HG03095 (cell line): ENCODE measurements at regions not wholly inside any gene's neighbourhood (a gene's known extent, or its start where the extent isn't known, plus 50 kb on each side); places are given as distances from the start of the nearest gene placed in this dataset.
A peak's percentile ranks its signal among the peaks of the same experiment; 100 is the strongest.

Experiments
- ATAC-seq: cut with Tn5 transposase; IDR thresholded peaks from one replicate; pipeline ENCODE4 v1.9.1; 2021; ENCODE audit warnings: moderate library complexity; ENCODE audit not compliant: unreplicated experiment

GRCh38 chr12:91818227-91819131 lies 327.2 kb downstream of the BTG1 start:
- no peak for ATAC-seq

DNA sequence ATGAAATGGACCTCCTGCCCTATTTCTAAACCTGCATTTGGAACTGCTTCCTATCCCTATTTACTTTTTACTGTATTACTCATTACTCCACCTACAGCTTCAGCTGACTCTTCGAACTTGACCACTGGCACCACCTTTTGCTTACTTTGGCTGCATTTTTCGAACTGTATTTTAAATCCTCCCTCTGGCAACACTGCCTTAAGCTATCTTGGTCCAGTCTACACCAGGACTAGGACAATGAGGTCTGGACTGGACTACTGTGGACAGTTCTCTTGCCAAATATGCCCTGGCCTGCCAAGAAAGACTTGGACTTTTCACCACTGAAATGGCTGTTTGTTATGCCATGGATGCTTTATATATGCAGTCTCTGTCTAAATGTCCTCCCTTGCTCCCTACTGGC lies 328.1 kb downstream of the BTG1 start:
- no peak for ATAC-seq

DNA sequence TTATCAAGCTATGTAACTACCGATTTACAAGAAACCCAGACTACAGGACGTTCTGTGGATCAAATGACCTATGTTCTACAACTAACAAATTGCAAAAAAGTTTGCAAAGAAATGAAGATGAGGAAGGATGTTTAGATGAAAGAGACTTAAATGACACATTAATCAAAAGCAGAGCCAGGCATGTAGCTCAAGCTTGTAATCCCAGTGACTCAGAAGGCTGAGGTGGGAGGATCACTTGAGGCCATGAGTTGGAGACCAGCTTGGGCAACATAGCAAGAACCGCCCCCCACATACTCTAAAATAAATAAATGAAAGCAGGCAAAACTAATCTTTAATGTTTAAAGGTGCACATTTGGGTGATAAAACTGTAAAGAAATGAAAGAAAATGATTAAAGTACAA lies 331.9 kb downstream of the BTG1 start:
- no peak for ATAC-seq

GRCh38 chr12:91811481-91812287 lies 334.0 kb downstream of the BTG1 start:
- ATAC-seq = peak; percentile 89

DNA sequence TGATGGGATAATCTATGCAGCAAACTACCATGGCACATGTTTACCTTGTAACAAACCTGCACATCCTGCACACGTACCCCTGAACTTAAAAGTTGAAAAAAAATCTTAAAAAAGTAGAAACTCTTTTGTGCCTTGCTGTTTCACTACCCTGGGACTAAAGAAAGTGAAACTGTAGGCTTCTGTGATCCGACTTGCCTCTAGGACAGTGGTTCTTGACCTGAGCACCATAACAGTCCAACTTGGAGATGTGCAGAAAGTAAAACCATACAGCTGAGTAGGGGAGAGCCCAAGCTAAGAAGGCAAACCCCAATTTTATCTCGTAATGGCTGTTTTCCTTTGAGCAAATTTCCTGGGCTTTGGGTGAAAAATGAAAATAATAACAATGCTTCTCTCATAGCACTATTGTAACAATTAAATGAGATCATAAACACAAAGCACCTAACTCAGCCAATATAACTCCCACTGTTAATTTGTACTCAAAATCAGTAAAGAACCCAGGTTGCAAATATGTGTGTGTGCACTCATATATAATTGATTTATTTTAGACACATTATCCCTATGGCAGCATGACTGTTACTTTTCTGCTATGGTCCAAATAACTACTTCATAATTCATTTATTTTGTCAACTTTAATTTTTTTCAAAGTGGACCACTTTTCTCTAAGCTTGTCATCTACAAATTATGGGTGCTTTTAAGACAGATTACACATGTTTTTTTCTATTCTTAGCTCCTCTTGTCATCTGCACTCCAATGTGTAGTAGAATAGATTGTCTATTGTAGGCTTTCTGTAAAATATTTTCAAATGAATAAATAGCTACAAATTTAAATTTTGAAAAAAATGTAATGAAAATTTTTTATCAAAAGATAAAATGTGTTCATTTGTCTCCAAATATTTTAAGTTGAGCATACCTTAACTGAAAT lies 334.9 kb downstream of the BTG1 start:
- no peak for ATAC-seq

- no peak for ATAC-seq
Observed at GRCh38 chr12:91810077-91810476, 335.6 kb downstream of the BTG1 start.

- ATAC-seq = no peak
Observed at GRCh38 chr12:91805031-91805430, 340.6 kb downstream of the BTG1 start.

DNA sequence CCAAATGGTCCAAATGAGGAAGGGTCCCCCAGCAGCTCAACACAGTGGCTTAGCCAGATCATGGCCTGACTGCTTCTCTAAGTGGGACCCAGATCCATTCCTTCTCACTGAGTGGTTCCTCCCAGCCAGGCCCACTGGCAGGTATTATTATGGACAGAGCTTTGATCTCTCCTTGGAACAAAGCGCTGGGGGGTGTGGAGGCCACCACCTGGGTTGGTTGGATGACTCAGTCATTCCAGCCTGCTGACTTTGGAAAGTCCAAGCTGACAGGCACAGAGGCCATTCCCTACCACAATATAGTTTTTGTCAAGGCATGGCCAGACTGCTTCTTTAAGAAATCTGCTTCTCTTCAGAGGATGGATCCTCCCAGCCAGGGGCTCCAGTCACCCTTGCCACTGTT lies 341.1 kb downstream of the BTG1 start:
- no peak for ATAC-seq

DNA sequence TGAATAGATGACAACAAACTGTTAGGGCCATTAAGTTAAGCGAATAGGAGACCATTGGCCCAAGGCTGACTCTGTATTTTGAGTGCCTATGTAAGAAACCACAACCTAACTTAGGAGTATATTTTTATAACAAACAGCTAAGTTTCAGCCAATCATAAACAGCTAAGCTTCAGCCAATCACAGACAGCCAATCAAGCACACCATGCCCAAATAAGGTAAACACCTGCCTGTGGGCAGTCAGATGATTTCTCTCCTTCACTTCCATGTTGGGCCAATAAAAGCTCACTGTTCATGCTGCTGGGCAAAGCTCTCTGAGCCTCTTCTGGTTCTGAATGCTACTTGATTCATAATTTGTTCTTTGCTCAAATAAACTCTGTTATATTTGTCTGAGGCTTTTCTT lies 344.6 kb downstream of the BTG1 start:
- no peak for ATAC-seq

- no peak for ATAC-seq
Observed at GRCh38 chr12:91793676-91794075, 352.0 kb downstream of the BTG1 start.

- no peak for ATAC-seq
Observed at GRCh38 chr12:91792597-91792996, 353.0 kb downstream of the BTG1 start.

- ATAC-seq = no peak
Observed at GRCh38 chr12:91786499-91787272, 359.0 kb downstream of the BTG1 start.

GRCh38 chr12:91785655-91786498 lies 359.8 kb downstream of the BTG1 start:
- ATAC-seq = no peak

DNA sequence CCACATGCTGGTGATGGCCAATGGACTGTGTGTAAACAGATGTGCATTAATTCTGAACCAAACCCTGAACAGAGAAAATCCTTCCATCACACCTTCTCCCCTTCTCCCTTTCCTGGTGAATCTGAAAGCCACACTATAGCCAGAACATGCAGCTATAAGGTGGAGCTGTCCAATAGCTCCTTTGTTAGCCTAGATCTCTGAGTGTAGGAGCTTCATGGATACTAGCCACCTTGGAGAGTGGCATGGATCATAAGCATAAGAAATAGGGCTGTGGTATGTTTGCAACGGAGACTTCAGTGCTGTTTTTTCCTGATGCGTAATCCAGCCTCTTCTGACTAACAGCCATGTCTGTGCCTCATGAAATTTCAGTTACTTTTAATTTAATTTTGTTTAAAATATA lies 364.5 kb downstream of the BTG1 start:
- ATAC-seq = no peak

DNA sequence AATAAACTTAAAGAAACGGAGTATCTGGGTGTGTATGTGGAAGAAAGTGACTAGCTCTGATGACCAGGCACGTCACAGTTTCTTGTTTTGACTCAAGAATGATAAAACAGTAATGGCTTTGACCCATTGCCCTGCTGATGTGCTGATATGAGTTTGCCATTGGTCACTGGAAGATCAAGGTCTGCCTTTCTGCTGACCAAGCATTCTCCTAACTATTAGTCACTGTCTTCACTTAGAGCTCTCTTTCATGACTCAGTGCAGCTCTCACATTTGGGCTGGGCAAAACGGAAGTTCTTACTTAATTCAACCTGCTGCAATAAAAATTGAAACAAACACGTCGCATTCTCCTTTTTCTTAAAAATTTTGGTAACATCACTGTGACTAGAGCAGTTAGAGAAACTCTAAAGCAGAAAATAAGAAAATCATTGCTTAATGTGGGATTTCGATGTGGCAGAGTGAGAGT lies 366.7 kb downstream of the BTG1 start:
- ATAC-seq = peak; percentile 91

GRCh38 chr12:91778091-91778832 lies 367.4 kb downstream of the BTG1 start:
- ATAC-seq = peak; percentile 62

- no peak for ATAC-seq
Observed at GRCh38 chr12:91777268-91777992, 368.2 kb downstream of the BTG1 start.

DNA sequence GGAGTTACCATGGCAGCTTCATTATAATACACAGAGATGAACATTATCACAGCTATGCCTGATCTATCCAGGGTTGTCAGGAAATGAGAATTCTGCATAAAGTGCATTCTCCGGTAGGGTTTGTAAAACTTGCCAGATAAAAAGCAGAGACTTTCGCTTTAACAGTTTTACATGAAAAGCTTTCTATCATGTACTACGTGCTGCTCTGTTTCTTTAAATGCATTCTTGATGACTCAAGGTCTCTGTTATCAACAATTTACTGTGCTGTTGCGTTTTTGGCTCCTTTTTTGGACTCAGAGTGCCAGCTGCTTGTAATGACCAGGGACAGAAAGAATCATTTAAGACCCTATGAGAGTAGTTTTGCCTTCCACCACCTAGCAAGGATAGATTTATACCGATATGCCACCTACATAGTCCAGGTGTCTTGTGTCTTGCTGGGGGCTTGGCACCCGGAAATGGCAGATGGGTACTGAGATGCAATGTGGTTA lies 371.2 kb downstream of the BTG1 start:
- ATAC-seq = no peak
